B cell (primary cell): ENCODE measurements at regions not wholly inside any gene's neighbourhood (a gene's known extent, or its start where the extent isn't known, plus 50 kb on each side); places are given as distances from the start of the nearest gene placed in this dataset.

Experiments used
- CTCF ChIP-seq: fragments of 200-600 bp; IDR thresholded peaks from one replicate; pipeline ENCODE4 v1.8.0; 2022; ENCODE audit warnings: antibody characterized with exemption, mild to moderate bottlenecking
- EZH2 ChIP-seq: IDR thresholded peaks from 2 replicates; pipeline ENCODE4 v1.6.1; 2012; ENCODE audit warnings: borderline replicate concordance, low read depth, mild to moderate bottlenecking, moderate library complexity, low read length; ENCODE audit not compliant: insufficient read depth, poor library complexity, severe bottlenecking

GRCh38 chr7:63008366-63008765 lies 990.3 kb upstream of the ZNF722 start:
- peak; percentile 11 for TF ChIP-seq CTCF
- no peak for TF ChIP-seq EZH2
